Smooth muscle cell (in vitro differentiated cells): ENCODE measurements at regions not wholly inside any gene's neighbourhood (a gene's known extent, or its start where the extent isn't known, plus 50 kb on each side); places are given as distances from the start of the nearest gene placed in this dataset.

ENCODE experiments used
- DNase-seq: peaks from one replicate; lab custom pipeline; 2025; ENCODE audit not compliant: unreplicated experiment; lab: John Stamatoyannopoulos, UW
- H2AFZ ChIP-seq: fragments of 200-600 bp; sonication (generic); 2 replicates; pipeline ENCODE4 v1.6.0; 2016; ENCODE audit warnings: antibody characterized with exemption, low read depth, mild to moderate bottlenecking
- H3F3A ChIP-seq: fragments of 200-600 bp; sonication (generic); 2 replicates; pipeline ENCODE4 v1.6.0; 2017; ENCODE audit warnings: antibody characterized with exemption, low read depth
- H3K27ac ChIP-seq: fragments of 200-600 bp; sonication (generic); 2 replicates; pipeline ENCODE4 v1.5.1; 2016; ENCODE audit warnings: low read depth, mild to moderate bottlenecking
- H3K27me3 ChIP-seq: fragments of 200-600 bp; sonication (generic); 2 replicates; pipeline ENCODE4 v1.6.1; 2016; ENCODE audit warnings: low read depth, mild to moderate bottlenecking
- H3K36me3 ChIP-seq: fragments of 200-600 bp; sonication (generic); 2 replicates; pipeline ENCODE4 v1.5.1; 2016; ENCODE audit warnings: low read depth
- H3K4me1 ChIP-seq: fragments of 200-600 bp; sonication (generic); 2 replicates; pipeline ENCODE4 v1.5.1; 2016; ENCODE audit warnings: low read depth
- H3K4me2 ChIP-seq: fragments of 200-600 bp; sonication (generic); 2 replicates; pipeline ENCODE4 v1.6.0; 2016; ENCODE audit warnings: mild to moderate bottlenecking
- H3K4me3 ChIP-seq: fragments of 200-600 bp; sonication (generic); 2 replicates; pipeline ENCODE4 v1.5.1; 2016; ENCODE audit warnings: mild to moderate bottlenecking
- H3K79me2 ChIP-seq: fragments of 200-600 bp; sonication (generic); 2 replicates; pipeline ENCODE4 v1.6.0; 2016; ENCODE audit warnings: low read depth, mild to moderate bottlenecking
- H3K9ac ChIP-seq: fragments of 200-600 bp; sonication (generic); 2 replicates; pipeline ENCODE4 v1.6.0; 2016; ENCODE audit warnings: low read depth
- H3K9me3 ChIP-seq: fragments of 200-600 bp; sonication (generic); replicated peaks from 2 replicates; pipeline ENCODE4 v1.5.1; 2016; ENCODE audit warnings: low read depth
- H4K20me1 ChIP-seq: fragments of 200-600 bp; sonication (generic); 2 replicates; pipeline ENCODE4 v1.6.0; 2016; ENCODE audit warnings: low read depth
- WGBS: methylation state at CpG from one replicate; pipeline ENCODE4 v1.1.7; 2016; ENCODE audit warnings: low lambda C conversion rate; 5-methylcytosine and 5-hydroxymethylcytosine counted together
- TF ChIP-seq, protein P1 (sequence below): fragments of 200-600 bp; sonication (generic); IDR thresholded peaks from 2 replicates; pipeline ENCODE4 v1.5.1; 2017; ENCODE audit warnings: borderline replicate concordance, mild to moderate bottlenecking, antibody characterized with exemption; ENCODE audit not compliant: insufficient read depth, poor library complexity, severe bottlenecking

- TF ChIP-seq, protein P1, sequence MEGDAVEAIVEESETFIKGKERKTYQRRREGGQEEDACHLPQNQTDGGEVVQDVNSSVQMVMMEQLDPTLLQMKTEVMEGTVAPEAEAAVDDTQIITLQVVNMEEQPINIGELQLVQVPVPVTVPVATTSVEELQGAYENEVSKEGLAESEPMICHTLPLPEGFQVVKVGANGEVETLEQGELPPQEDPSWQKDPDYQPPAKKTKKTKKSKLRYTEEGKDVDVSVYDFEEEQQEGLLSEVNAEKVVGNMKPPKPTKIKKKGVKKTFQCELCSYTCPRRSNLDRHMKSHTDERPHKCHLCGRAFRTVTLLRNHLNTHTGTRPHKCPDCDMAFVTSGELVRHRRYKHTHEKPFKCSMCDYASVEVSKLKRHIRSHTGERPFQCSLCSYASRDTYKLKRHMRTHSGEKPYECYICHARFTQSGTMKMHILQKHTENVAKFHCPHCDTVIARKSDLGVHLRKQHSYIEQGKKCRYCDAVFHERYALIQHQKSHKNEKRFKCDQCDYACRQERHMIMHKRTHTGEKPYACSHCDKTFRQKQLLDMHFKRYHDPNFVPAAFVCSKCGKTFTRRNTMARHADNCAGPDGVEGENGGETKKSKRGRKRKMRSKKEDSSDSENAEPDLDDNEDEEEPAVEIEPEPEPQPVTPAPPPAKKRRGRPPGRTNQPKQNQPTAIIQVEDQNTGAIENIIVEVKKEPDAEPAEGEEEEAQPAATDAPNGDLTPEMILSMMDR, result no peak
- WGBS, result 72% methylated on average over 7 of the region's 7 CpGs
- Histone ChIP-seq H3K4me2 (no peak overlapping the region), H3F3A (no peaks in the 10 kb centered on the region), H3K27ac (no peak overlapping the region), H3K4me3 (no peak overlapping the region), H3K4me1 (peaks cover 9% of the 10 kb centered on the region), H3K79me2 (no peaks in the 10 kb centered on the region), H3K36me3 (no peaks in the 10 kb centered on the region), H2AFZ (no peak overlapping the region), H4K20me1 (no peaks in the 10 kb centered on the region), H3K9me3 (no peaks in the 10 kb centered on the region), H3K27me3 (peaks cover 60% of the 10 kb centered on the region), H3K9ac (no peak overlapping the region)
- DNase-seq, result no peak
Measured at GRCh38 chr17:77693776-77694175, 264.7 kb upstream of the TNRC6C start.

GRCh38 chr17:77694391-77695363 lies 263.8 kb upstream of the TNRC6C start:
- Histone ChIP-seq H2AFZ (no peak overlapping the region), H3K4me2 (no peak overlapping the region), H4K20me1 (no peaks in the 10 kb centered on the region), H3K4me3 (no peak overlapping the region), H3K9me3 (no peaks in the 10 kb centered on the region), H3K27ac (no peak overlapping the region), H3F3A (no peaks in the 10 kb centered on the region), H3K27me3 (peaks cover 62% of the 10 kb centered on the region), H3K79me2 (no peaks in the 10 kb centered on the region), H3K4me1 (peaks cover 9% of the 10 kb centered on the region), H3K36me3 (no peaks in the 10 kb centered on the region), H3K9ac (no peak overlapping the region)
- DNase-seq, result no peak
- 87% methylated on average over 11 of the region's 11 CpGs for WGBS
- TF ChIP-seq, protein P1, result no peak

- Histone ChIP-seq H3K9me3 (no peaks in the 10 kb centered on the region), H2AFZ (no peak overlapping the region), H3K79me2 (no peaks in the 10 kb centered on the region), H4K20me1 (no peaks in the 10 kb centered on the region), H3K9ac (no peak overlapping the region), H3K27ac (no peak overlapping the region), H3F3A (no peaks in the 10 kb centered on the region), H3K4me2 (no peak overlapping the region), H3K27me3 (peaks cover 62% of the 10 kb centered on the region), H3K4me1 (peaks cover 9% of the 10 kb centered on the region), H3K4me3 (no peak overlapping the region), H3K36me3 (no peaks in the 10 kb centered on the region)
- WGBS, result 83% methylated on average over 9 of the region's 9 CpGs
- TF ChIP-seq, protein P1, result no peak
- DNase-seq, result no peak
Measured at GRCh38 chr17:77695386-77695785, 263.1 kb upstream of the TNRC6C start.
